Erythroblast (primary cell): ENCODE measurements at regions not wholly inside any gene's neighbourhood (a gene's known extent, or its start where the extent isn't known, plus 50 kb on each side); places are given as distances from the start of the nearest gene placed in this dataset.

Experiments used
- GATA1 ChIP-seq: IDR thresholded peaks from 2 replicates; pipeline ENCODE4 v1.6.1; 2011; ENCODE audit warnings: low read depth, mild to moderate bottlenecking, control low read depth, low read length, moderate library complexity
- POLR2A ChIP-seq: IDR thresholded peaks from 2 replicates; pipeline ENCODE4 v1.6.1; 2011; ENCODE audit warnings: mild to moderate bottlenecking, low read length

DNA sequence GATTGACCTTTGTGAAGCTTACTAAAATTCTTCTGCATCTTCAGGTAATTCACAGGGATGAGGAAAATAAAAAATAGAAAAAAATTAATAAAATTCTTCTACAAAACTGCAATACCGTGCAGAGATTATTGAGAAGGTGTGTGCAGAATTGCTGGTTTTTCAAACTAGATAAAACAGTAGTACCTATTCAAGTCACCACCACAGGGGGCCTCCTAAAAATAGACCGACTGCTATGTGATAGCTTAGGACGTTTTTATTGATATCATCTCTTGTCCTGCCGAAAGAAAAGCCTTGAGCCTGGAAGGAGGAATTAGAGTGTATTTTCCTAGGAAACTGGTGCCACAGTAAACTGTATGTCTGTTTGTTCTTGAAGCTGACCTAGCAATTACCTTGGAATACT is 325.9 kb downstream of the ZFHX3 start:
- TF ChIP-seq POLR2A (no peak), GATA1 (no peak)
